ENCODE measurements at regions not wholly inside any gene's neighbourhood (a gene's known extent, or its start where the extent isn't known, plus 50 kb on each side); places are given as distances from the start of the nearest gene placed in this dataset.

GRCh38 chr14:53441789-53442188, 288.7 kb upstream of the DDHD1 start:
- BruUV-seq (replicated peaks) = no TSS peak
- TF ChIP-seq, protein P1, sequence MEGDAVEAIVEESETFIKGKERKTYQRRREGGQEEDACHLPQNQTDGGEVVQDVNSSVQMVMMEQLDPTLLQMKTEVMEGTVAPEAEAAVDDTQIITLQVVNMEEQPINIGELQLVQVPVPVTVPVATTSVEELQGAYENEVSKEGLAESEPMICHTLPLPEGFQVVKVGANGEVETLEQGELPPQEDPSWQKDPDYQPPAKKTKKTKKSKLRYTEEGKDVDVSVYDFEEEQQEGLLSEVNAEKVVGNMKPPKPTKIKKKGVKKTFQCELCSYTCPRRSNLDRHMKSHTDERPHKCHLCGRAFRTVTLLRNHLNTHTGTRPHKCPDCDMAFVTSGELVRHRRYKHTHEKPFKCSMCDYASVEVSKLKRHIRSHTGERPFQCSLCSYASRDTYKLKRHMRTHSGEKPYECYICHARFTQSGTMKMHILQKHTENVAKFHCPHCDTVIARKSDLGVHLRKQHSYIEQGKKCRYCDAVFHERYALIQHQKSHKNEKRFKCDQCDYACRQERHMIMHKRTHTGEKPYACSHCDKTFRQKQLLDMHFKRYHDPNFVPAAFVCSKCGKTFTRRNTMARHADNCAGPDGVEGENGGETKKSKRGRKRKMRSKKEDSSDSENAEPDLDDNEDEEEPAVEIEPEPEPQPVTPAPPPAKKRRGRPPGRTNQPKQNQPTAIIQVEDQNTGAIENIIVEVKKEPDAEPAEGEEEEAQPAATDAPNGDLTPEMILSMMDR (conservative IDR thresholded peaks at IDR 0.05) = no peak
- no peak for TF ChIP-seq EZH2 (IDR thresholded peaks at IDR 0.05; ENCODE audit: low read depth)
- H3F3A ChIP-seq (ENCODE audit: insufficient read depth, low read depth) = no peaks in the 10 kb centered on the region
- no peaks in the 10 kb centered on the region for H3K9me3 ChIP-seq (ENCODE audit: insufficient read depth, low read depth)
- DNase-seq = no peak
- no peaks in the 10 kb centered on the region for H3K79me2 ChIP-seq (ENCODE audit: low read depth)
- no peaks in the 10 kb centered on the region for H3K9me2 ChIP-seq (ENCODE audit: insufficient read depth)
- H3K36me3 ChIP-seq (ENCODE audit: low read depth) = no peaks in the 10 kb centered on the region
- CTCF ChIA-PET = no interaction called here
- no peak overlapping the region for H3K27ac ChIP-seq
- no peak overlapping the region for H3K4me3 ChIP-seq
- no peaks in the 10 kb centered on the region for H3K27me3 ChIP-seq (ENCODE audit: insufficient read depth, low read depth)
- H2AFZ ChIP-seq = no peak overlapping the region
- no peaks in the 10 kb centered on the region for H4K20me1 ChIP-seq (ENCODE audit: insufficient read depth)
- POLR2A ChIA-PET (ENCODE audit: unreplicated experiment) = no interaction called here
- H3K4me1 ChIP-seq (replicated peaks; ENCODE audit: insufficient read depth) = no peaks in the 10 kb centered on the region
- no peak overlapping the region for H3K4me2 ChIP-seq
- intact Hi-C loops (cut with micrococcal nuclease; ENCODE audit: unreplicated experiment) = no loop called here

DNA sequence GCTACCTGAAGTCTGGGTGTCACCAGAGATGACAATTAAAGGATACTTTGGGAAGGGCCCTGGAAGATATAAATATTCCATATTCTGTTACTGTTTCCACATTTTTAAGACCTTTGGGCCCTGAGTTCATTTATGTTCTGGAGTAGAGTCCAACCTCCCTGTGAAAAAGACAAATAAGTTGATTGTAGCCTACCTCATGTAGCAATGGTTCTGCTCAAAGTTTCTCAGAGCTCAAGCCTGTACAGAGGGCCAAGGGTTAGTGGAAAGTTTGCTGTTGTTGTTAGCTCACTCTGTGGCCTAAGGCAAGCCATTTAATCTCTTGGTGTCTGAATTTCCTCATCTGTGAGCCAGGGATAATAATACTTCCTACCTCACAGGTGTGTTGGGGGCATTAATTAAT, 284.7 kb upstream of the DDHD1 start:
- intact Hi-C loops (cut with micrococcal nuclease; ENCODE audit: unreplicated experiment) = no loop called here
- no peak overlapping the region for H3K27ac ChIP-seq

GRCh38 chr14:53432378-53432802, 279.3 kb upstream of the DDHD1 start:
- Histone ChIP-seq H3K4me1 (replicated peaks; ENCODE audit: insufficient read depth) (no peaks in the 10 kb centered on the region), H3K9me2 (ENCODE audit: insufficient read depth) (no peaks in the 10 kb centered on the region), H3K79me2 (ENCODE audit: low read depth) (no peaks in the 10 kb centered on the region), H3K4me3 (no peak overlapping the region), H3K4me2 (no peak overlapping the region), H2AFZ (no peak overlapping the region), H3F3A (ENCODE audit: insufficient read depth, low read depth) (no peaks in the 10 kb centered on the region), H3K36me3 (ENCODE audit: low read depth) (no peaks in the 10 kb centered on the region), H4K20me1 (ENCODE audit: insufficient read depth) (no peaks in the 10 kb centered on the region), H3K27ac (no peak overlapping the region), H3K9me3 (ENCODE audit: insufficient read depth, low read depth) (no peaks in the 10 kb centered on the region; the same call in 1 of the 2 replicates), H3K27me3 (ENCODE audit: insufficient read depth, low read depth) (no peaks in the 10 kb centered on the region)
- TF ChIP-seq EZH2 (IDR thresholded peaks at IDR 0.05; ENCODE audit: low read depth) = no peak
- TF ChIP-seq, protein P1 (conservative IDR thresholded peaks at IDR 0.05) = peak; percentile 82
- intact Hi-C loops (cut with micrococcal nuclease; ENCODE audit: unreplicated experiment) = loop anchor here (1.0 to 2.0 kb wide), 2 partner anchors 107 to 906 kb away; no protein-coding TSS in a partner anchor
- POLR2A ChIA-PET (ENCODE audit: unreplicated experiment) = no interaction called here
- CTCF ChIA-PET = interaction anchor here (1.2 kb wide), 1 partner anchor 915 kb away, joined by 6 read pairs; no protein-coding TSS in a partner anchor
- BruUV-seq (replicated peaks) = no TSS peak
- peak in 1 of 2 experiments; percentile 25 for DNase-seq

More for the DNA sequence above, 284.7 kb upstream of the DDHD1 start:
- TF ChIP-seq, protein P1 (conservative IDR thresholded peaks at IDR 0.05) = no peak
- no peak for TF ChIP-seq EZH2 (IDR thresholded peaks at IDR 0.05; ENCODE audit: low read depth)
- ChIA-PET POLR2A (ENCODE audit: unreplicated experiment) (no interaction called here), CTCF (no interaction called here)
- Histone ChIP-seq H3F3A (ENCODE audit: insufficient read depth, low read depth) (no peaks in the 10 kb centered on the region), H3K79me2 (ENCODE audit: low read depth) (no peaks in the 10 kb centered on the region), H3K9me2 (ENCODE audit: insufficient read depth) (no peaks in the 10 kb centered on the region), H3K9me3 (ENCODE audit: insufficient read depth, low read depth) (no peaks in the 10 kb centered on the region; the same call in 1 of the 2 replicates), H3K27me3 (ENCODE audit: insufficient read depth, low read depth) (no peaks in the 10 kb centered on the region), H3K4me2 (no peak overlapping the region), H2AFZ (no peak overlapping the region), H3K36me3 (ENCODE audit: low read depth) (no peaks in the 10 kb centered on the region), H3K4me1 (replicated peaks; ENCODE audit: insufficient read depth) (no peaks in the 10 kb centered on the region), H3K4me3 (no peak overlapping the region), H4K20me1 (ENCODE audit: insufficient read depth) (no peaks in the 10 kb centered on the region)
- DNase-seq = no peak
- BruUV-seq (replicated peaks) = no TSS peak
